ENCODE measurements at regions not wholly inside any gene's neighbourhood (a gene's known extent, or its start where the extent isn't known, plus 50 kb on each side); places are given as distances from the start of the nearest gene placed in this dataset.

DNA sequence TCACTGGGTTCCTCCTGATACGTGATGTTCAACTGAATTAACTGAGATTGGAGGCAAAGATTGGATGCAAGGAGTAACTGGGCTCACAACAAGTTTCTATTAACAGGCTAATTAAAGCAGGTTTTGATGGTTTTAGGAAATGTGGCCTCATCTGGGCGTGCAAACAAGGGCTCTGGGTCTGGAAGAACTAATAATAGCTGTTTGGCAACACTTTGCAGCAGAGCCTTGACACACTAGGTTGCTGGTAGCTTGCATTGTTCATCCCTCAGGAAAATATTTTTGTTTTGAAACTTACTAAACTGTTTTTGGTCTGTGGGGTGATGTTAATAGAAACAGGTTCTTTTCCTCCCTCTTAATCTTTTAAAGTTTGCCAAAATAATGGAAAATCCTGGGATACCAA lies 117.2 kb upstream of the CD93 start:
- TF ChIP-seq, protein P1, sequence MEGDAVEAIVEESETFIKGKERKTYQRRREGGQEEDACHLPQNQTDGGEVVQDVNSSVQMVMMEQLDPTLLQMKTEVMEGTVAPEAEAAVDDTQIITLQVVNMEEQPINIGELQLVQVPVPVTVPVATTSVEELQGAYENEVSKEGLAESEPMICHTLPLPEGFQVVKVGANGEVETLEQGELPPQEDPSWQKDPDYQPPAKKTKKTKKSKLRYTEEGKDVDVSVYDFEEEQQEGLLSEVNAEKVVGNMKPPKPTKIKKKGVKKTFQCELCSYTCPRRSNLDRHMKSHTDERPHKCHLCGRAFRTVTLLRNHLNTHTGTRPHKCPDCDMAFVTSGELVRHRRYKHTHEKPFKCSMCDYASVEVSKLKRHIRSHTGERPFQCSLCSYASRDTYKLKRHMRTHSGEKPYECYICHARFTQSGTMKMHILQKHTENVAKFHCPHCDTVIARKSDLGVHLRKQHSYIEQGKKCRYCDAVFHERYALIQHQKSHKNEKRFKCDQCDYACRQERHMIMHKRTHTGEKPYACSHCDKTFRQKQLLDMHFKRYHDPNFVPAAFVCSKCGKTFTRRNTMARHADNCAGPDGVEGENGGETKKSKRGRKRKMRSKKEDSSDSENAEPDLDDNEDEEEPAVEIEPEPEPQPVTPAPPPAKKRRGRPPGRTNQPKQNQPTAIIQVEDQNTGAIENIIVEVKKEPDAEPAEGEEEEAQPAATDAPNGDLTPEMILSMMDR (IDR thresholded peaks at IDR 0.05) = no peak
- TF ChIP-seq POLR2AphosphoS5 (IDR thresholded peaks at IDR 0.05) = no peak
